Neutrophil (primary cell): ENCODE measurements at regions not wholly inside any gene's neighbourhood (a gene's known extent, or its start where the extent isn't known, plus 50 kb on each side); places are given as distances from the start of the nearest gene placed in this dataset.

Experiments used
- H3K27ac ChIP-seq: fragments of 200-600 bp; sonication (generic); 2 replicates; pipeline ENCODE4 v1.5.1; 2016; ENCODE audit warnings: mild to moderate bottlenecking, moderate library complexity
- H3K27me3 ChIP-seq: fragments of 200-600 bp; sonication (generic); 2 replicates; pipeline ENCODE4 v1.6.0; 2016; ENCODE audit warnings: mild to moderate bottlenecking
- H3K36me3 ChIP-seq: fragments of 200-600 bp; sonication (generic); 2 replicates; pipeline ENCODE4 v1.5.1; 2017
- H3K4me1 ChIP-seq, 2 experiments: fragments of 200-600 bp in 1 of 2; sonication (generic) in 1 of 2; 1 replicate in 1 of 2; 2 replicates in 1 of 2; pipeline versions ENCODE4 v1.5.1 to v1.6.1; 2013 to 2016; ENCODE audit warnings: low read depth in 1 of 2, low read length in 1 of 2, mild to moderate bottlenecking in 1 of 2, moderate library complexity in 1 of 2; ENCODE audit not compliant: control insufficient read depth in 1 of 2, insufficient read depth in 1 of 2
- H3K4me3 ChIP-seq, 2 experiments: fragments of 200-600 bp in 1 of 2; sonication (generic) in 1 of 2; 1 replicate in 1 of 2; 2 replicates in 1 of 2; pipeline ENCODE4 v1.5.1; 2013 to 2016; ENCODE audit warnings: low read depth in 1 of 2, low read length in 1 of 2, mild to moderate bottlenecking in 1 of 2, moderate library complexity in 1 of 2
- H3K9me3 ChIP-seq: fragments of 200-600 bp; sonication (generic); 2 replicates; pipeline ENCODE4 v1.5.1; 2016
- TF ChIP-seq, protein P1 (sequence below): fragments of 200-600 bp; sonication (generic); IDR thresholded peaks from 2 replicates; pipeline ENCODE4 v1.5.1; 2016; ENCODE audit warnings: antibody characterized with exemption

DNA sequence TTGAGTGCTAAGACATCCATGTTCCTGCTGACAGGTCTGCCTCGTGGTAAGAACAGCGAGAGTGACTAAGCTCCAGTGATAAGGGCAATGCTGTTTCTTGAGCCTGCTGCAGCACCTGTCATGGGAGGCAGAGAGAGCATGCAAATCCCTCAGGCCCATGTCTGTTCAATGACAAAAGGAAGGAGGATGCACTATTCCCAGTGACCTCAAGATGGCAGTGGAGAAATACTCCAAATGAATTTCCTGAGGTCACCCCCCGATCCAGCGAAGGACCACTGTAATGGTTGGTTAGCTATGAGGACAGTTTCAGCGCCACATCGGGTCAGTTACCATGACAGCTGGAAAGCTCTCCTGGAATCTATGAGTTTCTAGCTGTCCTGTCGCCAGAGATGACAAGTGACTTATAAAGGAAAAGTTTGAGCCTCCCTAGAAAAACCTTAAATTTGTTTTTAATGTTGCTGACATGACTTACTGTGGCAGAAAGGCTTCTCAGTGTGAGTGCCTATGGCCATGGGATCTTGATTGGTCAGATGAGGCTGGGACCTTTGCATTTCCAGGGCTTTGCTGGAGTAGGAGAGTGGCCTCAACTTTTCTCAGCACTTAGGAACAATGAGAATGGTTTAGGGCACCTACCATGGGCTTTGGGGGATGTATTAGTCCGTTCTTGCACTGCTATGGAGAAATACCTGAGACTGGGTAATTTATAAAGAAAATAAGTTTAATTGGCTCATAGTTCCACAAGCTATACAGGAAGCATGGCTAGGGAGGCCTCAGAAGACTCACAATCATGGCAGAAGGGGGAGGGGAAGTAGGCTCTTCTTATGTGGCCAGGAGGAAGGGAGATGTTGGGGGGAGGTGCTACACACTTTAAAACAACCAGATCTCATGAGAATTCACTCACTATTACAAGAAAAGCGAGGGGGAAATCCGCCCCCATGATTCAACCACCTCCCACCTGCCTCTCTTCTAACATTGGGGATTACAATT is 88.0 kb upstream of the TMEM260 start:
- peaks cover 3% of the 10 kb centered on the region for H3K27me3 ChIP-seq
- H3K36me3 ChIP-seq: no peaks in the 10 kb centered on the region
- no peak overlapping the region for H3K27ac ChIP-seq
- no peak overlapping the region for H3K4me3 ChIP-seq
- no peaks in the 10 kb centered on the region for H3K9me3 ChIP-seq
- H3K4me1 ChIP-seq: no peaks in the 10 kb centered on the region
- TF ChIP-seq, protein P1, sequence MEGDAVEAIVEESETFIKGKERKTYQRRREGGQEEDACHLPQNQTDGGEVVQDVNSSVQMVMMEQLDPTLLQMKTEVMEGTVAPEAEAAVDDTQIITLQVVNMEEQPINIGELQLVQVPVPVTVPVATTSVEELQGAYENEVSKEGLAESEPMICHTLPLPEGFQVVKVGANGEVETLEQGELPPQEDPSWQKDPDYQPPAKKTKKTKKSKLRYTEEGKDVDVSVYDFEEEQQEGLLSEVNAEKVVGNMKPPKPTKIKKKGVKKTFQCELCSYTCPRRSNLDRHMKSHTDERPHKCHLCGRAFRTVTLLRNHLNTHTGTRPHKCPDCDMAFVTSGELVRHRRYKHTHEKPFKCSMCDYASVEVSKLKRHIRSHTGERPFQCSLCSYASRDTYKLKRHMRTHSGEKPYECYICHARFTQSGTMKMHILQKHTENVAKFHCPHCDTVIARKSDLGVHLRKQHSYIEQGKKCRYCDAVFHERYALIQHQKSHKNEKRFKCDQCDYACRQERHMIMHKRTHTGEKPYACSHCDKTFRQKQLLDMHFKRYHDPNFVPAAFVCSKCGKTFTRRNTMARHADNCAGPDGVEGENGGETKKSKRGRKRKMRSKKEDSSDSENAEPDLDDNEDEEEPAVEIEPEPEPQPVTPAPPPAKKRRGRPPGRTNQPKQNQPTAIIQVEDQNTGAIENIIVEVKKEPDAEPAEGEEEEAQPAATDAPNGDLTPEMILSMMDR: peak; percentile 23

DNA sequence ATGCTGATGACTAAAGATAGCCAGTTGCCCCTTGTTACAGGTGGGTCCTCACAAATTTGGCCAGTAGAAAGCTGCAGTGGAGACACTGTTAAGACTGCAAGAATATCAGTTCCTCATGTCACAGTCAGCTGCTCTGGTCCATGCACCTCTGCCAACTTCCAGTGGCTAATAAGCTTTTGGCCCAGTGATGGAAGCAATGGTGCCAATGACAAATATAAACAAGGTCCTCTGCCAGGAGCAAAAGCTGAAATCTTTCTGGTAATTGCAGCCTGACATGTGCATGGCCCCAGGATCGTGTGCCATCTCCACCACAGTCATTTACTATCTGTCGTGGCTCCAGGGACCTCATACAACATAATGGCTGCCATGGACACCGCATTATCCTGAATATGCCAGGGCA is 85.4 kb upstream of the TMEM260 start:
- no peaks in the 10 kb centered on the region for H3K4me1 ChIP-seq
- no peak overlapping the region for H3K27ac ChIP-seq
- no peak overlapping the region for H3K4me3 ChIP-seq
- H3K9me3 ChIP-seq: no peaks in the 10 kb centered on the region
- TF ChIP-seq, protein P1: no peak
- H3K27me3 ChIP-seq: peaks cover 5% of the 10 kb centered on the region
- no peaks in the 10 kb centered on the region for H3K36me3 ChIP-seq

DNA sequence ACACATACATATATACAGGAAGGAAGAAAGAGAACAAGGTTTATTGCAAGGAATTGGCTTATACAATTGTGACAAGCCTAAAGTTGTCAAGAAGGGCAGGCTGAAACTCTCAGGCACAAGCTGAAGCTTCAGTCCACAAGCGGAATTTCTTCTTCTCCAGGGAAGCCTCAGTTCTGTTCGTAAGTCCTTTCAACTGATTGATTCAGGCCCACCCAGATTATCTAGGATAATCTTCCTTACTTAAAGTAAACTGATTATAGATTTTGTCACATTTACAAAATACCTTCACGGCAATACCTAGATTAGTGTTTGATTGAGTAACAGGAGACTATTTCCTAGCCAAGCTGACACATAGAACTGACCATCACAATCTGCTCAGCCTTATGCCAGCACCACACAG is 81.5 kb upstream of the TMEM260 start:
- no peaks in the 10 kb centered on the region for H3K4me1 ChIP-seq
- H3K4me3 ChIP-seq: no peak overlapping the region
- no peaks in the 10 kb centered on the region for H3K36me3 ChIP-seq
- peaks cover 34% of the 10 kb centered on the region for H3K27me3 ChIP-seq
- no peaks in the 10 kb centered on the region for H3K9me3 ChIP-seq
- TF ChIP-seq, protein P1: no peak
- H3K27ac ChIP-seq: no peak overlapping the region

DNA sequence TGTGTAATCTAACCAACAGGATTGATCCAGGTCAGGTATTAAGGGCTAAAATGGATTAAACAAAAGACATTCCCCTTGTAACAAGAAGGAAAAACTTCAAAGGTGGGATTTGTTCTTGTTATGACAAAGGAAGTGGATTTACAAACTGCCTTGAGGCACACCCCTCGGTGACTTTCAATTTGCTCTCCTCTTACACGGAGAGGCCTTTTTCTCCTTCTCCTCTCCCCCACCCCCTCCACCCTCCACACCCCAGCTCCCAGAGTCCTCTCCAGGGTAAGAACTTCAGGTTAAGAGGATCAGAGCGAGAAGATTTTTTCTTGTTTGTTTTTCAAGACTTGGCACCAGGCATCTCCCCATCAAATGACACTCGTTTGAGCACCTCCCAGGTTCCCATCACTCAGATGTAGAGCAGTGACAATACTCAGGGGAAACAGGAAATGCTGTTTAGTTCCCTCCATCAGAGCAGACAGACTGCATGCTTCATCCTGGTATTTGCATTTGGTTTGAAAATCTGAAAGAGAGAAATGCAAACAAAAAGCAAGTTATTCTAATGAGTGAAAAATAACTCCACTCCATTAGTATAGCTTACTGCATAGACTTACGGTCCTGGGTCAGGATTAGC is 77.6 kb upstream of the TMEM260 start:
- H3K4me3 ChIP-seq: no peak overlapping the region
- H3K27ac ChIP-seq: no peak overlapping the region
- no peaks in the 10 kb centered on the region for H3K9me3 ChIP-seq
- no peaks in the 10 kb centered on the region for H3K36me3 ChIP-seq
- H3K27me3 ChIP-seq: peaks cover 43% of the 10 kb centered on the region
- H3K4me1 ChIP-seq: no peaks in the 10 kb centered on the region
- TF ChIP-seq, protein P1: no peak

DNA sequence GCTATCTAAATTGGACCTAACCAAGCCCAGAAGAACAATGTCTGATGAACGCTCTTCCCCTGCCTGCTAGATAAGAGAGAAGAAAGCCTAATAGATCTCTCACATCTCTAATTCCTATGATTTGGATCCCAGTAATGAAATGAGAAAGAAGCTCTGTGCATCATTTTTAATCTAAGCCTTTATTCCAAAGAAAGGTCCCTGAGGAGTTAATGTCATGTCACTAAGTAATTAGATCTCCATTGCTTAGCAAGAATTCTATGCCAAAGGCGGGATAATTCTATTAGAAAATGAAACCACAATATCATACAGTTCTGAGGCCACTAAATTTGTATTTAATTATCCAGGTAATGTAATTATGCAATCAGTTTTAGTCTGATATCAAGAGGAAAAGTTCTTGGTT is 74.2 kb upstream of the TMEM260 start:
- no peaks in the 10 kb centered on the region for H3K4me1 ChIP-seq
- no peak overlapping the region for H3K4me3 ChIP-seq
- no peak overlapping the region for H3K27ac ChIP-seq
- TF ChIP-seq, protein P1: no peak
- peaks cover 38% of the 10 kb centered on the region for H3K27me3 ChIP-seq
- H3K36me3 ChIP-seq: no peaks in the 10 kb centered on the region
- H3K9me3 ChIP-seq: no peaks in the 10 kb centered on the region
